IMR-90 (cell line): ENCODE measurements at regions not wholly inside any gene's neighbourhood (a gene's known extent, or its start where the extent isn't known, plus 50 kb on each side); places are given as distances from the start of the nearest gene placed in this dataset.

Experiments used
- ATAC-seq: fragments of 200-7000 bp; cut with Tn5 transposase; 2 replicates; pipeline ENCODE4 v1.9.1; 2020; ENCODE audit warnings: low read depth, mild to moderate bottlenecking, moderate library complexity
- BruUV-seq: library from RNA; stranded (reverse); fragments of 400-500 nt; replicated peaks from 2 replicates; lab custom pipeline; 2021; lab: Mats Ljungman, UMichigan
- CTCF ChIA-PET: fragments of 300-600 bp; formaldehyde crosslinking; extraction: SDS; loops from one replicate; lab custom pipeline; 2021; ENCODE audit warnings: antibody characterized with exemption; lab: Yijun Ruan, JAX
- POLR2A ChIA-PET: fragments of 300-600 bp; sonication (Branson Sonifier 250); formaldehyde crosslinking; loops from one replicate; lab custom pipeline; 2022; ENCODE audit warnings: antibody characterized with exemption; ENCODE audit not compliant: unreplicated experiment; lab: Charles Lee
- DNase-seq: peaks from one replicate; pipeline ENCODE4 v3.0.0; 2013
- H2AFZ ChIP-seq: replicated peaks from 2 replicates; pipeline ENCODE3; 2013; ENCODE audit warnings: low read length, mild to moderate bottlenecking; ENCODE audit not compliant: poor library complexity
- H2AK5ac ChIP-seq: 2 replicates; pipeline ENCODE4 v1.6.1; 2013; ENCODE audit warnings: low read depth, low read length, inconsistent platforms
- H2AK9ac ChIP-seq: replicated peaks from 2 replicates; pipeline ENCODE3; 2013; ENCODE audit warnings: mild to moderate bottlenecking, low read depth, low read length, moderate library complexity; ENCODE audit not compliant: poor library complexity
- H2BK120ac ChIP-seq: 2 replicates; pipeline ENCODE4 v1.6.1; 2013; ENCODE audit warnings: low read depth, low read length, inconsistent platforms
- H2BK15ac ChIP-seq: 3 replicates; pipeline ENCODE4 v1.6.1; 2013; ENCODE audit warnings: low read depth, low read length, inconsistent platforms
- H2BK20ac ChIP-seq: 2 replicates; pipeline ENCODE4 v1.6.1; 2013; ENCODE audit warnings: low read depth, mild to moderate bottlenecking, inconsistent platforms, low read length, moderate library complexity
- H2BK5ac ChIP-seq: 2 replicates; pipeline ENCODE4 v1.6.1; 2013; ENCODE audit warnings: mild to moderate bottlenecking, low read depth, low read length, inconsistent platforms; ENCODE audit not compliant: poor library complexity, severe bottlenecking
- H3K14ac ChIP-seq: replicated peaks from 2 replicates; pipeline ENCODE4 v1.6.1; 2013; ENCODE audit warnings: low read depth, low read length, inconsistent platforms
- H3K18ac ChIP-seq: 2 replicates; pipeline ENCODE4 v1.6.1; 2013; ENCODE audit warnings: low read depth, low read length, control low read depth
- H3K23ac ChIP-seq: 2 replicates; pipeline ENCODE4 v1.6.1; 2013; ENCODE audit warnings: low read depth, low read length, inconsistent platforms
- H3K27ac ChIP-seq: 2 replicates; pipeline ENCODE4 v1.5.1; 2013; ENCODE audit warnings: mild to moderate bottlenecking, control low read depth, low read length; ENCODE audit not compliant: insufficient read depth
- H3K27me3 ChIP-seq: 2 replicates; pipeline ENCODE4 v1.6.1; 2013; ENCODE audit warnings: low read length; ENCODE audit not compliant: control insufficient read depth, insufficient read depth
- H3K36me3 ChIP-seq: 2 replicates; pipeline ENCODE4 v1.6.1; 2013; ENCODE audit warnings: low read length, mixed read lengths; ENCODE audit not compliant: control insufficient read depth, insufficient read depth
- H3K4ac ChIP-seq: 2 replicates; pipeline ENCODE4 v1.6.1; 2013; ENCODE audit warnings: low read depth, low read length, inconsistent platforms
- H3K4me1 ChIP-seq: 2 replicates; pipeline ENCODE4 v1.6.1; 2013; ENCODE audit warnings: low read length, mixed read lengths; ENCODE audit not compliant: control insufficient read depth, insufficient read depth
- H3K4me2 ChIP-seq: 2 replicates; pipeline ENCODE4 v1.6.1; 2013; ENCODE audit warnings: low read depth, mild to moderate bottlenecking, control low read depth, low read length, moderate library complexity
- H3K4me3 ChIP-seq: 2 replicates; pipeline ENCODE4 v1.5.1; 2013; ENCODE audit warnings: low read depth, mild to moderate bottlenecking, control low read depth, low read length, moderate library complexity; ENCODE audit not compliant: insufficient read depth
- H3K56ac ChIP-seq: 2 replicates; pipeline ENCODE4 v1.6.1; 2013; ENCODE audit warnings: low read length, inconsistent platforms; ENCODE audit not compliant: insufficient read depth; ENCODE audit errors: extremely low read depth
- H3K79me1 ChIP-seq, 2 experiments: 2 replicates each; pipeline ENCODE4 v1.6.1; 2013; ENCODE audit warnings: low read length in 2 of 2, inconsistent platforms in 1 of 2, low read depth in 1 of 2
- H3K9ac ChIP-seq: 2 replicates; pipeline ENCODE4 v1.6.1; 2013; ENCODE audit warnings: low read depth, low read length, control low read depth
- H3K9me1 ChIP-seq: 2 replicates; pipeline ENCODE4 v1.6.1; 2013; ENCODE audit warnings: low read length, inconsistent platforms; ENCODE audit not compliant: insufficient read depth
- H3K9me3 ChIP-seq: 2 replicates; pipeline ENCODE4 v1.6.1; 2013; ENCODE audit warnings: low read length; ENCODE audit not compliant: control insufficient read depth, insufficient read depth
- H4K20me1 ChIP-seq: 2 replicates; pipeline ENCODE4 v1.6.1; 2013; ENCODE audit warnings: low read length, inconsistent platforms; ENCODE audit not compliant: insufficient read depth
- H4K5ac ChIP-seq: 2 replicates; pipeline ENCODE4 v1.6.1; 2013; ENCODE audit warnings: mild to moderate bottlenecking, low read depth, low read length, control low read depth
- H4K8ac ChIP-seq, 2 experiments: 2 replicates each; pipeline ENCODE4 v1.6.1; 2013; ENCODE audit warnings: low read depth in 2 of 2, low read length in 2 of 2, control low read depth in 1 of 2, inconsistent platforms in 1 of 2
- H4K91ac ChIP-seq: 2 replicates; pipeline ENCODE4 v1.6.1; 2013; ENCODE audit warnings: low read depth, low read length, inconsistent platforms; ENCODE audit not compliant: insufficient read depth
- CEBPB ChIP-seq: IDR thresholded peaks from 2 replicates; pipeline ENCODE4 v1.6.1; 2012; ENCODE audit warnings: low read depth, low read length, improper control_type of control experiment
- MAZ ChIP-seq: IDR thresholded peaks from 2 replicates; pipeline ENCODE4 v1.6.1; 2012; ENCODE audit warnings: low read depth, mild to moderate bottlenecking, low read length, improper control_type of control experiment, moderate library complexity, borderline replicate concordance
- MXI1 ChIP-seq: IDR thresholded peaks from 2 replicates; pipeline ENCODE4 v1.6.1; 2012; ENCODE audit warnings: low read depth, mild to moderate bottlenecking, low read length, moderate library complexity, borderline replicate concordance
- RAD21 ChIP-seq: IDR thresholded peaks from 2 replicates; pipeline ENCODE4 v1.6.1; 2012; ENCODE audit warnings: low read length, improper control_type of control experiment
- dilution Hi-C: fragments of 300-500 bp; cut with HindIII; formaldehyde crosslinking; loops from one replicate; pipeline ENCODE4 v1.14.3; 2018; ENCODE audit warnings: low sequenced_read_pairs; ENCODE audit not compliant: unreplicated experiment
- in situ Hi-C: fragments of 300-500 bp; cut with MboI; formaldehyde crosslinking; loops from 3 replicates; pipeline ENCODE4 v1.14.3; 2019; ENCODE audit warnings: low sequenced_read_pairs, inconsistent platforms, mixed read lengths
- intact Hi-C: fragments of 100-400 bp; cut with micrococcal nuclease; formaldehyde crosslinking; loops from 2 replicates; pipeline ENCODE4 v1.10.0; 2022
- TF ChIP-seq, protein P1 (sequence below): fragments of 150-350 bp; IDR thresholded peaks from 2 replicates; pipeline ENCODE4 v1.6.1; 2016; ENCODE audit warnings: low read depth, mild to moderate bottlenecking, low read length, moderate library complexity, borderline replicate concordance
- TF ChIP-seq, protein P2 (sequence below): conservative IDR thresholded peaks from 2 replicates; pipeline ENCODE4 v1.5.1; 2012; ENCODE audit warnings: mild to moderate bottlenecking, low read depth, low read length, improper control_type of control experiment
- TF ChIP-seq, protein P3 (sequence below): fragments of 150-350 bp; IDR thresholded peaks from 2 replicates; pipeline ENCODE4 v1.6.1; 2017; ENCODE audit warnings: mild to moderate bottlenecking, antibody characterized with exemption, low read length, low read depth

DNA sequence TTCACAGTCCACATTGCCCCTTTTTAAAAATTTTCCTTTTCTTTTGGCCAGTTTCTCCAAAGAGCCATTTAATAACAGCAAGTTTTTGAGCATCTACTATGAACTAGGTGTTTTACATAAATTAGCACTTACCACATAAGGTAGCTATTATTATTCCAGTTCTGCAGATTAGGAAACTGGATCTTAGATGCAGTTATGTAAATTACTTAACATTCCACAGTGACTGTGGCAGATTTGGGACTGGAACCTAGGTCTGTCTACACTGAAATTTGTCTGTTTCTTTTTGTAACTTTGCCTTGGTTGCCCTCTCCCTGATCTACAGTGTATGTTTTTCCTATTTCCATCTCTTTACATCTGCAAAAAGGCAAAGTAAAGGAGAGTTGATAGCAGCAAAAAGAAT lies 164.8 kb upstream of the ATP1B1 start:
- ChIA-PET CTCF (no interaction called here), POLR2A (no interaction called here)
- in situ Hi-C loops: no loop called here
- H3K18ac ChIP-seq: no peak overlapping the region
- H2AK5ac ChIP-seq: no peak overlapping the region
- H3K4me1 ChIP-seq: no peaks in the 10 kb centered on the region
- no peak overlapping the region for H3K4me2 ChIP-seq
- H3K4ac ChIP-seq: no peak overlapping the region
- dilution Hi-C loops: no loop called here
- H2BK20ac ChIP-seq: no peak overlapping the region
- H3K56ac ChIP-seq: no peak overlapping the region
- BruUV-seq: no TSS peak
- H4K8ac ChIP-seq: no peak overlapping the region
- H3K79me1 ChIP-seq: no peaks in the 10 kb centered on the region
- H3K14ac ChIP-seq: no peak overlapping the region
- no peaks in the 10 kb centered on the region for H3K27me3 ChIP-seq
- no peak overlapping the region for H3K9ac ChIP-seq
- H2AFZ ChIP-seq: no peak overlapping the region
- TF ChIP-seq, protein P1, sequence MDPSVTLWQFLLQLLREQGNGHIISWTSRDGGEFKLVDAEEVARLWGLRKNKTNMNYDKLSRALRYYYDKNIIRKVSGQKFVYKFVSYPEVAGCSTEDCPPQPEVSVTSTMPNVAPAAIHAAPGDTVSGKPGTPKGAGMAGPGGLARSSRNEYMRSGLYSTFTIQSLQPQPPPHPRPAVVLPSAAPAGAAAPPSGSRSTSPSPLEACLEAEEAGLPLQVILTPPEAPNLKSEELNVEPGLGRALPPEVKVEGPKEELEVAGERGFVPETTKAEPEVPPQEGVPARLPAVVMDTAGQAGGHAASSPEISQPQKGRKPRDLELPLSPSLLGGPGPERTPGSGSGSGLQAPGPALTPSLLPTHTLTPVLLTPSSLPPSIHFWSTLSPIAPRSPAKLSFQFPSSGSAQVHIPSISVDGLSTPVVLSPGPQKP: no peak
- TF ChIP-seq MAZ (no peak), MXI1 (no peak), CEBPB (no peak), RAD21 (no peak)
- TF ChIP-seq, protein P2, sequence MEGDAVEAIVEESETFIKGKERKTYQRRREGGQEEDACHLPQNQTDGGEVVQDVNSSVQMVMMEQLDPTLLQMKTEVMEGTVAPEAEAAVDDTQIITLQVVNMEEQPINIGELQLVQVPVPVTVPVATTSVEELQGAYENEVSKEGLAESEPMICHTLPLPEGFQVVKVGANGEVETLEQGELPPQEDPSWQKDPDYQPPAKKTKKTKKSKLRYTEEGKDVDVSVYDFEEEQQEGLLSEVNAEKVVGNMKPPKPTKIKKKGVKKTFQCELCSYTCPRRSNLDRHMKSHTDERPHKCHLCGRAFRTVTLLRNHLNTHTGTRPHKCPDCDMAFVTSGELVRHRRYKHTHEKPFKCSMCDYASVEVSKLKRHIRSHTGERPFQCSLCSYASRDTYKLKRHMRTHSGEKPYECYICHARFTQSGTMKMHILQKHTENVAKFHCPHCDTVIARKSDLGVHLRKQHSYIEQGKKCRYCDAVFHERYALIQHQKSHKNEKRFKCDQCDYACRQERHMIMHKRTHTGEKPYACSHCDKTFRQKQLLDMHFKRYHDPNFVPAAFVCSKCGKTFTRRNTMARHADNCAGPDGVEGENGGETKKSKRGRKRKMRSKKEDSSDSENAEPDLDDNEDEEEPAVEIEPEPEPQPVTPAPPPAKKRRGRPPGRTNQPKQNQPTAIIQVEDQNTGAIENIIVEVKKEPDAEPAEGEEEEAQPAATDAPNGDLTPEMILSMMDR: no peak
- TF ChIP-seq, protein P3, sequence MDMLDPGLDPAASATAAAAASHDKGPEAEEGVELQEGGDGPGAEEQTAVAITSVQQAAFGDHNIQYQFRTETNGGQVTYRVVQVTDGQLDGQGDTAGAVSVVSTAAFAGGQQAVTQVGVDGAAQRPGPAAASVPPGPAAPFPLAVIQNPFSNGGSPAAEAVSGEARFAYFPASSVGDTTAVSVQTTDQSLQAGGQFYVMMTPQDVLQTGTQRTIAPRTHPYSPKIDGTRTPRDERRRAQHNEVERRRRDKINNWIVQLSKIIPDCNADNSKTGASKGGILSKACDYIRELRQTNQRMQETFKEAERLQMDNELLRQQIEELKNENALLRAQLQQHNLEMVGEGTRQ: no peak
- H3K9me3 ChIP-seq: no peaks in the 10 kb centered on the region
- H3K4me3 ChIP-seq: no peak overlapping the region
- no peak overlapping the region for H2BK120ac ChIP-seq
- no peak overlapping the region for H4K91ac ChIP-seq
- no peak overlapping the region for H3K27ac ChIP-seq
- no peaks in the 10 kb centered on the region for H3K36me3 ChIP-seq
- H4K20me1 ChIP-seq: no peaks in the 10 kb centered on the region
- no peak overlapping the region for H2AK9ac ChIP-seq
- H3K23ac ChIP-seq: no peak overlapping the region
- no peaks in the 10 kb centered on the region for H3K9me1 ChIP-seq
- H2BK5ac ChIP-seq: no peak overlapping the region
- no peak overlapping the region for H2BK15ac ChIP-seq
- no peak for DNase-seq
- no peak overlapping the region for H4K5ac ChIP-seq
- intact Hi-C loops: no loop called here
- ATAC-seq: no peak
